Trophoblast cell (in vitro differentiated cells and primary cell): ENCODE measurements at regions not wholly inside any gene's neighbourhood (a gene's known extent, or its start where the extent isn't known, plus 50 kb on each side); places are given as distances from the start of the nearest gene placed in this dataset.
"Not testable (repeated sequence)": the region's sequence is repeated elsewhere in the genome, so short reads cannot be mapped to it uniquely, and the experiment has no call there.

ENCODE experiments used
- DNase-seq, 2 donors: peaks; one replicate each; pipeline ENCODE4 v3.0.0-alpha.2; 2016
- H2AFZ ChIP-seq: 2 replicates; pipeline ENCODE4 v1.6.1; 2013; ENCODE audit warnings: low read length, moderate library complexity, mild to moderate bottlenecking; ENCODE audit not compliant: insufficient read depth, poor library complexity
- H2AK5ac ChIP-seq: 2 replicates; pipeline ENCODE4 v1.6.1; 2013; ENCODE audit warnings: mild to moderate bottlenecking, low read length
- H2BK120ac ChIP-seq: 2 replicates; pipeline ENCODE4 v1.6.1; 2013; ENCODE audit warnings: low read length, mild to moderate bottlenecking, moderate library complexity; ENCODE audit not compliant: insufficient read depth, poor library complexity
- H2BK12ac ChIP-seq: 2 replicates; pipeline ENCODE4 v1.6.1; 2013; ENCODE audit warnings: mild to moderate bottlenecking, low read length, moderate library complexity
- H2BK5ac ChIP-seq: 2 replicates; pipeline ENCODE4 v1.6.1; 2013; ENCODE audit warnings: low read length, low read depth, moderate library complexity, mild to moderate bottlenecking; ENCODE audit not compliant: poor library complexity
- H3K14ac ChIP-seq: 2 replicates; pipeline ENCODE4 v1.6.1; 2013; ENCODE audit warnings: mild to moderate bottlenecking, low read length
- H3K18ac ChIP-seq: 2 replicates; pipeline ENCODE4 v1.6.1; 2013; ENCODE audit warnings: mild to moderate bottlenecking, low read length
- H3K23ac ChIP-seq: 2 replicates; pipeline ENCODE4 v1.6.1; 2013; ENCODE audit warnings: low read length
- H3K27ac ChIP-seq: 2 replicates; pipeline ENCODE4 v1.5.1; 2013; ENCODE audit warnings: low read depth, mild to moderate bottlenecking, inconsistent platforms, low read length, moderate library complexity
- H3K27me3 ChIP-seq: 2 replicates; pipeline ENCODE4 v1.6.1; 2013; ENCODE audit warnings: inconsistent platforms, mild to moderate bottlenecking, low read length, moderate library complexity; ENCODE audit not compliant: insufficient read depth
- H3K36me3 ChIP-seq, 2 experiments: 1 replicate in 1 of 2; 2 replicates in 1 of 2; pipeline ENCODE4 v1.6.1; 2013; ENCODE audit warnings: low read length in 2 of 2, mild to moderate bottlenecking in 2 of 2, moderate library complexity in 1 of 2; ENCODE audit not compliant: insufficient read depth in 2 of 2, control insufficient read depth in 1 of 2
- H3K4ac ChIP-seq: 2 replicates; pipeline ENCODE4 v1.6.1; 2013; ENCODE audit warnings: low read depth, mild to moderate bottlenecking, low read length, moderate library complexity
- H3K4me1 ChIP-seq, 2 experiments: 1 replicate in 1 of 2; 2 replicates in 1 of 2; pipeline ENCODE4 v1.6.1; 2013; ENCODE audit warnings: low read length in 2 of 2, mild to moderate bottlenecking in 2 of 2, moderate library complexity in 1 of 2; ENCODE audit not compliant: insufficient read depth in 2 of 2, control insufficient read depth in 1 of 2
- H3K4me2 ChIP-seq: 2 replicates; pipeline ENCODE4 v1.6.1; 2013; ENCODE audit warnings: inconsistent platforms, mild to moderate bottlenecking, low read length, moderate library complexity
- H3K4me3 ChIP-seq: 2 replicates; pipeline ENCODE4 v1.5.1; 2013; ENCODE audit warnings: mild to moderate bottlenecking, low read depth, low read length, inconsistent platforms
- H3K79me1 ChIP-seq: one replicate; pipeline ENCODE4 v1.6.1; 2013; ENCODE audit warnings: low read length
- H3K79me2 ChIP-seq: 2 replicates; pipeline ENCODE4 v1.6.1; 2013; ENCODE audit warnings: low read length, mild to moderate bottlenecking; ENCODE audit not compliant: control insufficient read depth, insufficient read depth, poor library complexity
- H3K9ac ChIP-seq: 2 replicates; pipeline ENCODE4 v1.6.1; 2013; ENCODE audit warnings: mild to moderate bottlenecking, low read length
- H3K9me3 ChIP-seq: 2 replicates; pipeline ENCODE4 v1.6.1; 2013; ENCODE audit warnings: low read depth, mild to moderate bottlenecking, control low read depth, inconsistent platforms, low read length; ENCODE audit not compliant: insufficient read depth
- H4K12ac ChIP-seq: 2 replicates; pipeline ENCODE4 v1.6.1; 2013; ENCODE audit warnings: low read depth, mild to moderate bottlenecking, low read length, moderate library complexity
- H4K8ac ChIP-seq: 2 replicates; pipeline ENCODE4 v1.6.1; 2013; ENCODE audit warnings: low read depth, mild to moderate bottlenecking, low read length, moderate library complexity
- H4K91ac ChIP-seq: one replicate; pipeline ENCODE4 v1.6.1; 2013; ENCODE audit warnings: low read depth, mild to moderate bottlenecking, low read length, moderate library complexity
- WGBS: extraction: QIAGEN DNeasy Blood & Tissue Kit; methylation state at CpG from one replicate; pipeline ENCODE4 v1.1.7; 2013; ENCODE audit warnings: missing lambda C conversion rate; ENCODE audit not compliant: insufficient read length, insufficient coverage; ENCODE audit errors: extremely low coverage; 5-methylcytosine and 5-hydroxymethylcytosine counted together

DNA sequence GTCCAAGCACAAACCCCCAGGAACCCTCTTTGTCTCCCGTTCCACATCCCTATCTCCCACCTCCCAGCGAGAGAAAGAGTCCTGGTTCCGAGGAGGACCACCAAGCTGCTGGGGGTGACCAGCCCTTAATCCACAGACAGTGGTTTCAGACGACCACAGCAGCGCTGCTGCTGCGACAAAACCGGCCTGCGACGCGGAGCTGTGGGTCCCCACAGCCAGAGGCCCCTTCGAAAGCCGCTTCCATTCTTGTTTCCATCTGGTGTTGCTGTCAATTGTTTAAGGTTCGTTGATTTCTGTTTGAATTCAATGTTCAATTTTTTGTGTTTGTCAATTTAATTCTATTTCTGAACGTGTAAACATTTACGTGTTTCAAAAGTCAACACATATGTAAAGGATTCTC lies 177.5 kb upstream of the FOXD4L5 start:
- H3K23ac ChIP-seq, H4K8ac ChIP-seq, H2AFZ ChIP-seq, H3K4ac ChIP-seq, H4K12ac ChIP-seq, H3K27me3 ChIP-seq, H2BK120ac ChIP-seq, H2BK12ac ChIP-seq, H3K27ac ChIP-seq, H3K79me1 ChIP-seq, H3K36me3 ChIP-seq, H2BK5ac ChIP-seq, H3K9ac ChIP-seq, H4K91ac ChIP-seq, H3K14ac ChIP-seq, H3K4me2 ChIP-seq, H3K9me3 ChIP-seq, H3K4me1 ChIP-seq, H3K18ac ChIP-seq, H3K79me2 ChIP-seq, DNase-seq, H3K4me3 ChIP-seq, H2AK5ac ChIP-seq: not testable (repeated sequence)
- no CpG with 5 or more reads among the region's 15 CpGs for WGBS

DNA sequence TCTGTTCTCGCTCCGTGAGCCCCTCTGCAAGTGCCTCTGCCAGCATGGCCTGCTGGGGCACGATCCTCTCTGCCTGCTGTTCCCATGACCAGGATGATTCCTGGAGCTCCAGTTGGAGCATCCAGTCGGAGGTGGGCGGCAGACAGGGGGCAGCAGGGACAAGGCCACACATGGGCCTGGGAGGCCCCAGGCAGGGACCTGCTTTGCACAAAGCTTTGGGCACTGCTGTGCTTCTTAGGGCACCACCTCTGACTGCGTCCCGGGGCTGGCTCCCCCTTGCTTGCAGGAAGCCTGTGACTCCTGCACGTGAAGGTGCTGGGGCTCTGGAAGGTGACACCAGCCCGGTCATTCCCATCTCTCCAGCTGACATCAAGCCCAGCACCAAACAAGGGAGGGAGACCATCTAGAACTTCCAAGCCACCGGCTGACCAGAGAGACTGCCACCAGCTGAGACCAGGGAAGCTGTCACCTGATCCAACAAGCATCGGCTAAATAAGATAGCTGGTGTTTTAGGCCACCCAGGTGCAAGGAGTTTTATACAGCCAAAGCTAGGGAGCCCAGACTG lies 174.8 kb upstream of the FOXD4L5 start:
- Histone ChIP-seq H3K9ac (no peak overlapping the region), H3K9me3 (peaks cover 4% of the 10 kb centered on the region), H3K79me1 (no peaks in the 10 kb centered on the region), H3K36me3 (no peaks in the 10 kb centered on the region), H2AK5ac (no peak overlapping the region), H3K4ac (no peak overlapping the region), H2BK5ac (no peak overlapping the region), H2AFZ (no peak overlapping the region), H3K79me2 (no peaks in the 10 kb centered on the region), H3K4me3 (no peak overlapping the region), H2BK12ac (no peak overlapping the region), H4K91ac (no peak overlapping the region), H3K18ac (no peak overlapping the region), H3K14ac (no peak overlapping the region), H4K8ac (no peak overlapping the region), H3K27ac (no peak overlapping the region), H2BK120ac (no peak overlapping the region), H4K12ac (no peak overlapping the region), H3K4me2 (no peak overlapping the region), H3K27me3 (no peaks in the 10 kb centered on the region), H3K4me1 (no peaks in the 10 kb centered on the region), H3K23ac (no peak overlapping the region)
- whole genome bisulfite sequencing = no CpG with 5 or more reads among the region's 11 CpGs
- DNase-seq = no peak

DNA sequence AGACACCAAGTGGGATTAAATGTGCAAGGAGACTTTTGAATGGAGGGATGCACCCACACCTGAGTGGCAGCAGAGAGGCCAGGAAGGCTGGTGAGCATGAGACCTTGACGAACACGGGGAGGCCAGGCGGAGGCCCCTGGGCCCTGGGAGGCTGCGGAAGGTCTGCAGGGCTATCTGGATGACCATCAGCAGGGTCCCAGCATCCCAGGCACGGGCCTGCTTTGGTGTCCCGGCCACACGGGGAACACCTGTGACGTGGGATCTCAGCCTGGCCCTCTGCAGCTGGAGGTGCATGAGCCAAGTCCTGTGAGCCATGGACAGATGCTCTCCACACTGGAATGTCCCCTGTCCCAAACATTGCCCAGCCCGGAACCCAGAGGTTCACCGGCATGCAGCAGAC lies 174.0 kb upstream of the FOXD4L5 start:
- no peak overlapping the region for H2BK5ac ChIP-seq
- no CpG with 5 or more reads among the region's 10 CpGs for WGBS

DNA sequence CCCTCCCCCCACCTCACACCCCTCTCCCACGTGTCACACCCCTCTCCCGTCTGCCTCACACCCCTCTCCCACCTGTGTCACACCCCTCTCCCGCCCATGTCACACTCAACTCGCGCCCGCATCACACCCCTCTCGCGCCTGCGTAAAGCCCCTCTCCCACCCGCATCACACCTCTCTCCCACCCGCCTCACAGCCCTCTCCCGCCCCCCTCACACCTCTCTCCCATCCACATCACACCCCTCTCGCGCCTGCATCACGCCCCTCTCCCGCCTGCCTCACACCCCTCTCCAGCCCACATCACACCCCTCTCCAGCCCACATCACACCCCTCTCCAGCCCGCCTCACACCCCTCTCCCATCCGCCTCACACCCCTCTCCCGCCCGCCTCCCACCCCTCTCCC lies 173.5 kb upstream of the FOXD4L5 start:
- H2BK120ac ChIP-seq = no peak overlapping the region
- H3K27ac ChIP-seq = no peak overlapping the region
- H3K9ac ChIP-seq = no peak overlapping the region
- H3K23ac ChIP-seq = no peak overlapping the region
- no peak overlapping the region for H3K4me3 ChIP-seq
- no peak overlapping the region for H2BK5ac ChIP-seq
- H3K18ac ChIP-seq = no peak overlapping the region
- H4K12ac ChIP-seq = no peak overlapping the region
- no peaks in the 10 kb centered on the region for H3K79me2 ChIP-seq
- H3K9me3 ChIP-seq = peaks cover 4% of the 10 kb centered on the region
- H4K8ac ChIP-seq = no peak overlapping the region
- H2BK12ac ChIP-seq = no peak overlapping the region
- H3K4me2 ChIP-seq = no peak overlapping the region
- H3K4ac ChIP-seq = no peak overlapping the region
- no peaks in the 10 kb centered on the region for H3K4me1 ChIP-seq
- H2AFZ ChIP-seq = no peak overlapping the region
- WGBS = 100% methylated on average over 10 of the region's 20 CpGs
- no peaks in the 10 kb centered on the region for H3K79me1 ChIP-seq
- H3K36me3 ChIP-seq = no peaks in the 10 kb centered on the region
- H3K14ac ChIP-seq = no peak overlapping the region
- no peak for DNase-seq
- H3K27me3 ChIP-seq = no peaks in the 10 kb centered on the region
- no peak overlapping the region for H2AK5ac ChIP-seq
- no peak overlapping the region for H4K91ac ChIP-seq

More for the DNA sequence above, 174.0 kb upstream of the FOXD4L5 start:
- Histone ChIP-seq H3K27ac (no peak overlapping the region), H4K8ac (no peak overlapping the region), H4K91ac (no peak overlapping the region), H2AFZ (no peak overlapping the region), H3K36me3 (no peaks in the 10 kb centered on the region), H2BK12ac (no peak overlapping the region), H3K4me1 (no peaks in the 10 kb centered on the region), H3K79me1 (no peaks in the 10 kb centered on the region), H3K9me3 (peaks cover 4% of the 10 kb centered on the region), H2AK5ac (no peak overlapping the region), H3K14ac (no peak overlapping the region), H3K4me2 (no peak overlapping the region), H3K27me3 (no peaks in the 10 kb centered on the region), H3K23ac (no peak overlapping the region), H2BK120ac (no peak overlapping the region), H3K79me2 (no peaks in the 10 kb centered on the region), H3K4ac (no peak overlapping the region), H3K9ac (no peak overlapping the region), H4K12ac (no peak overlapping the region), H3K4me3 (no peak overlapping the region), H3K18ac (no peak overlapping the region)
- DNase-seq = no peak
